Upper lobe of right lung (tissue), 1 donor: ENCODE measurements at regions not wholly inside any gene's neighbourhood (a gene's known extent, or its start where the extent isn't known, plus 50 kb on each side); places are given as distances from the start of the nearest gene placed in this dataset.

Source experiments
- ATAC-seq: fragments of 200-7000 bp; cut with Tn5 transposase; one replicate; pipeline ENCODE4 v1.9.1; 2020; ENCODE audit warnings: mild to moderate bottlenecking, moderate library complexity
- DNase-seq: peaks from one replicate; pipeline ENCODE4 v3.0.0-alpha.2; 2020
- H3K27ac ChIP-seq: fragments of 200-600 bp; one replicate; pipeline ENCODE4 v1.8.0; 2022
- H3K27me3 ChIP-seq: fragments of 200-600 bp; one replicate; pipeline ENCODE4 v1.8.0; 2022; ENCODE audit warnings: mild to moderate bottlenecking
- H3K36me3 ChIP-seq: fragments of 200-600 bp; one replicate; pipeline ENCODE4 v1.8.0; 2022
- H3K4me1 ChIP-seq: fragments of 200-600 bp; one replicate; pipeline ENCODE4 v1.8.0; 2022
- H3K4me3 ChIP-seq: fragments of 200-600 bp; one replicate; pipeline ENCODE4 v1.8.0; 2022; ENCODE audit warnings: mild to moderate bottlenecking
- H3K9me3 ChIP-seq: fragments of 200-600 bp; one replicate; pipeline ENCODE4 v1.8.0; 2022
- intact Hi-C: fragments of 100-400 bp; cut with DNase I; formaldehyde crosslinking; loops from one replicate; pipeline ENCODE4 v1.11.0; 2022
- TF ChIP-seq, protein P1 (sequence below): fragments of 200-600 bp; IDR thresholded peaks from one replicate; pipeline ENCODE4 v1.8.0; 2022; ENCODE audit warnings: antibody characterized with exemption
- donor health status: DM: no; HTN: yes; CAD: no; lungs with severe emphysema.

DNA sequence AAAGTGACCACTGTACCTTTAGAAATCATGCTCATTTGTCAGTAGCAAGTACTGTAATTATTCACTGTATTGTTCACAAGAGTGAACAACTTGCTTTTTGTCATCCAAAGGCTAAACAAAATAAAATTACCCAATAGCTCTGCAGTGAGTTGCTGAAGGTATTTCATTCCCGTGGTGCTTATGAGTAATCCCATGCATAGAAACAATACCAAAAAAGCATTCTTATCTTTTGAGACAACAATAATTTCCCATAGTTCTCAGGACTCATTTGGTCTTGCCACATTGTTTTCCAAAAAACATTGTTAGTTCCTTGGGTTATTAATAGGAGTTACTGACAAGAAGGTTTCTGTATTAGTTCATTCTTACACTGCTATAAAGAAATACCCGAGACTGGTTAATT is 503.2 kb upstream of the FAM98A start:
- DNase-seq (no peak), ATAC-seq (no peak)
- TF ChIP-seq, protein P1, sequence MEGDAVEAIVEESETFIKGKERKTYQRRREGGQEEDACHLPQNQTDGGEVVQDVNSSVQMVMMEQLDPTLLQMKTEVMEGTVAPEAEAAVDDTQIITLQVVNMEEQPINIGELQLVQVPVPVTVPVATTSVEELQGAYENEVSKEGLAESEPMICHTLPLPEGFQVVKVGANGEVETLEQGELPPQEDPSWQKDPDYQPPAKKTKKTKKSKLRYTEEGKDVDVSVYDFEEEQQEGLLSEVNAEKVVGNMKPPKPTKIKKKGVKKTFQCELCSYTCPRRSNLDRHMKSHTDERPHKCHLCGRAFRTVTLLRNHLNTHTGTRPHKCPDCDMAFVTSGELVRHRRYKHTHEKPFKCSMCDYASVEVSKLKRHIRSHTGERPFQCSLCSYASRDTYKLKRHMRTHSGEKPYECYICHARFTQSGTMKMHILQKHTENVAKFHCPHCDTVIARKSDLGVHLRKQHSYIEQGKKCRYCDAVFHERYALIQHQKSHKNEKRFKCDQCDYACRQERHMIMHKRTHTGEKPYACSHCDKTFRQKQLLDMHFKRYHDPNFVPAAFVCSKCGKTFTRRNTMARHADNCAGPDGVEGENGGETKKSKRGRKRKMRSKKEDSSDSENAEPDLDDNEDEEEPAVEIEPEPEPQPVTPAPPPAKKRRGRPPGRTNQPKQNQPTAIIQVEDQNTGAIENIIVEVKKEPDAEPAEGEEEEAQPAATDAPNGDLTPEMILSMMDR = no peak
- Histone ChIP-seq H3K36me3 (no peaks in the 10 kb centered on the region), H3K27me3 (no peaks in the 10 kb centered on the region), H3K9me3 (no peaks in the 10 kb centered on the region), H3K4me3 (no peak overlapping the region), H3K27ac (no peak overlapping the region), H3K4me1 (no peaks in the 10 kb centered on the region)
- intact Hi-C loops = no loop called here

DNA sequence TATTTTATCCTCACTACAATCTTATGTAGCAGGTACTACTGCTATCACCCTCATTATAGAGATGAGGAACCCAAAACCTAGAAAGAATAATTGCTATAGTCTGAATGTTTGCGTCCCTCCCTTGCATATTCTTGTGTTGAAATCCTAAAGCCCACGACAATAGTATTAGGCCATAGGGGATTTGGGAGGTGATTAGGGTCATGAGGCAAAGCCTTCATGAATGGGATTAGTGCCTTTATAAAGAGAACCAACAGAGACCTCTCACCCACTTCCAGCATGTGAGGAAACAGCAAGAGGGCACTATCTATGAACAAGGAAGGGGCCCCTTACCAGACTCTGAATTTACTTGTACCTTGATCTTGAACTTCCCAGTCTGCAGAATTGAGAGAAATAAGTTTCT is 500.3 kb upstream of the FAM98A start:
- DNase-seq = no peak
- no peak overlapping the region for H3K4me3 ChIP-seq
- no peaks in the 10 kb centered on the region for H3K27me3 ChIP-seq
- no peaks in the 10 kb centered on the region for H3K4me1 ChIP-seq
- H3K36me3 ChIP-seq = no peaks in the 10 kb centered on the region
- TF ChIP-seq, protein P1 = no peak
- H3K9me3 ChIP-seq = no peaks in the 10 kb centered on the region
- intact Hi-C loops = no loop called here
- H3K27ac ChIP-seq = no peak overlapping the region
- no peak for ATAC-seq

DNA sequence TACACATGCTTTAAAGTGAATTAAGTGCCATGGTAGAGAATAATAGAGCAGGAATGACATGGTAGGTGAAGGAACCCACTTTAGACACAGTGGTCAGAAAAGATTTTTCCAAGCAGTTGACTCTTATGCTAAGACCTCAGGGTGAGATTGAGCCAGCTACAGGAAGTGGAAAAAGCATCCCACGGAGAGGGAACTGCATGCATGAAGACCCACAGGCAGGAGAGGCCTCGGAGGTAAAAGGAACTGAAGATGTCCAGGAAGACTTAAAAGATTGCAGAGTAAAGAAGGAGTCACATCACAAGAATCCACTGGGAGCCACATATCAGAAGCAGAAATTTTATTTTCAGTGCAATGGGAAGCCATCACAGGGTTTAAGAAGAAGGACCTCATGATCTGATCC is 499.2 kb upstream of the FAM98A start:
- intact Hi-C loops = no loop called here
- no peaks in the 10 kb centered on the region for H3K36me3 ChIP-seq
- H3K9me3 ChIP-seq = no peaks in the 10 kb centered on the region
- no peaks in the 10 kb centered on the region for H3K27me3 ChIP-seq
- DNase-seq = no peak
- ATAC-seq = no peak
- TF ChIP-seq, protein P1 = no peak
- H3K27ac ChIP-seq = no peak overlapping the region
- no peak overlapping the region for H3K4me3 ChIP-seq
- no peaks in the 10 kb centered on the region for H3K4me1 ChIP-seq

DNA sequence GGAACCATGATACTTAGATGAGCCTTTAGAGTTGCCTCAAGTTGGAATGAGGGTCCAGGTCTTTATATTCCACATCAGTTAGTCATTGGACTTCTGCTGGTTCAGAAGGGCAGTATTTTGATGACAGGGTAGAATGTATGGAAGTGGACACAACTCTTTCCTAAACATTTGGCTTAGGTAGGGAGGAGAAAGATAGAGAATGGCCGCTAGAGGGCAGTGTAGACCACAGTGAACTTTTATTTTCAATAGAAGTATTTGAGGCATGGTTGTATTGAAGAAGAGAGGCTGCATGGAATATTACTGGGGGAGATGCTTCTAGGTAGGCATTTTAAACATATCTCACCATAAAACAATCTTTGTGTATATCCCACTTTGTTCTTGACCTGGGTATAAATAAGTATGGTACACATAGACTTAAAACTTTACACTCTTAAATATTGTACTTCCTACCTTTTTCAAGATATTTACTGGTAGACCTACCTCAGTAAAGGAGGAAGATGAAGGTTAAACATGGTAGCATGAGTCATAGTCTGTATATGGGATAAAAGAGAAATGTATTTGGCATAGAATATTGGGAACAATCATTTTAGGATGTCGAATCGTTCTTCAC is 497.6 kb upstream of the FAM98A start:
- Histone ChIP-seq H3K4me1 (no peaks in the 10 kb centered on the region), H3K36me3 (no peaks in the 10 kb centered on the region), H3K4me3 (no peak overlapping the region), H3K27ac (no peak overlapping the region), H3K9me3 (no peaks in the 10 kb centered on the region), H3K27me3 (no peaks in the 10 kb centered on the region)
- DNase-seq (no peak), ATAC-seq (peak; percentile 87)
- intact Hi-C loops = no loop called here
- TF ChIP-seq, protein P1 = peak; percentile 83

DNA sequence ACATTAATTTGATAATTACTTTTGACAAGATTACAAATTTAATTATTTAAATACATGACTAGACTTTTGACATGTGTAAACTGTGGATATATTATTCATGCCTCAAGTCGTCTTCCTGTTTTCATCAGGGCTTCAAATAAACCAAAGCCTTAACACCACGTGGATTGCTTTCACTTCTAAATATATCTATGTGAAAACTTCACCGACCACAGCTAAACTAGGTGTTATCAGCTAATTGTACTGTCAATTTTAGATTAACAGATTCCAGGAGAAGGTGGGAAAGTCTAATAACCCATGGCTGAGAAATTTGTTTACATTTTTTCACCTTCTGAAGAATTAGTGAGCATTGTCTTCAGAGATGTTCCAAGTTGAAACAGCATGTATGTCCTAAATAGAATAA is 494.7 kb upstream of the FAM98A start:
- no peaks in the 10 kb centered on the region for H3K27me3 ChIP-seq

More for the DNA sequence above, 494.7 kb upstream of the FAM98A start:
- intact Hi-C loops = no loop called here
- Histone ChIP-seq H3K9me3 (no peaks in the 10 kb centered on the region), H3K4me3 (no peak overlapping the region), H3K4me1 (no peaks in the 10 kb centered on the region), H3K27ac (no peak overlapping the region), H3K36me3 (no peaks in the 10 kb centered on the region)
- no peak for DNase-seq
- TF ChIP-seq, protein P1 = no peak
- ATAC-seq = no peak
